Uterus (tissue), 3 donors: ENCODE measurements at regions not wholly inside any gene's neighbourhood (a gene's known extent, or its start where the extent isn't known, plus 50 kb on each side); places are given as distances from the start of the nearest gene placed in this dataset.
A peak's percentile ranks its signal among the peaks of the same experiment; 100 is the strongest.

Source experiments
- DNase-seq, 2 donors: peaks; one replicate each; pipeline ENCODE4 v3.0.0-alpha.2; 2019 to 2020
- H3K27ac ChIP-seq, 2 donors: fragments of 200-600 bp; sonication (generic); 1 replicate in 1 of 2; 2 replicates in 1 of 2; pipeline ENCODE4 v1.5.1; 2016 to 2018
- H3K27me3 ChIP-seq, 2 donors: fragments of 200-600 bp; sonication (generic); one replicate each; pipeline ENCODE4 v1.5.1; 2018 to 2019; ENCODE audit warnings: control low read depth in 1 of 2
- H3K36me3 ChIP-seq, 2 donors: fragments of 200-600 bp; sonication (generic); one replicate each; pipeline ENCODE4 v1.5.1; 2019; ENCODE audit warnings: control low read depth in 1 of 2
- H3K4me1 ChIP-seq, 2 donors: fragments of 200-600 bp; sonication (generic); one replicate each; pipeline ENCODE4 v1.5.1; 2018 to 2019; ENCODE audit warnings: control low read depth in 1 of 2
- H3K4me3 ChIP-seq, 2 donors: fragments of 200-600 bp; sonication (generic); 1 replicate in 1 of 2; 2 replicates in 1 of 2; pipeline ENCODE4 v1.5.1; 2018 to 2019; ENCODE audit warnings: mild to moderate bottlenecking in 1 of 2
- H3K9me3 ChIP-seq, 2 donors: fragments of 200-600 bp; sonication (generic); one replicate each; pipeline ENCODE4 v1.5.1; 2019; ENCODE audit warnings: control low read depth in 1 of 2
- POLR2A ChIP-seq, 2 donors: fragments of 450-650 bp; IDR thresholded peaks; one replicate each; pipeline ENCODE4 v1.6.1; 2016; ENCODE audit warnings: antibody characterized with exemption in 2 of 2, mild to moderate bottlenecking in 1 of 2, moderate library complexity in 1 of 2
- intact Hi-C: fragments of 100-400 bp; cut with DNase I; formaldehyde crosslinking; loops from one replicate; pipeline ENCODE4 v1.15.1; 2023; ENCODE audit warnings: low total_unique reads
- TF ChIP-seq, protein P1 (sequence below), 4 experiments: fragments of 200-600 bp in 2 of 4; fragments of 450-650 bp in 2 of 4; sonication (generic) in 2 of 4; IDR thresholded peaks; one replicate each; pipeline ENCODE4 v1.5.1; 2016 to 2019; ENCODE audit warnings: antibody characterized with exemption in 4 of 4, mild to moderate bottlenecking in 2 of 4, moderate library complexity in 1 of 4
- donor health status: DM: yes; HTN: yes; CAD: no.

DNA sequence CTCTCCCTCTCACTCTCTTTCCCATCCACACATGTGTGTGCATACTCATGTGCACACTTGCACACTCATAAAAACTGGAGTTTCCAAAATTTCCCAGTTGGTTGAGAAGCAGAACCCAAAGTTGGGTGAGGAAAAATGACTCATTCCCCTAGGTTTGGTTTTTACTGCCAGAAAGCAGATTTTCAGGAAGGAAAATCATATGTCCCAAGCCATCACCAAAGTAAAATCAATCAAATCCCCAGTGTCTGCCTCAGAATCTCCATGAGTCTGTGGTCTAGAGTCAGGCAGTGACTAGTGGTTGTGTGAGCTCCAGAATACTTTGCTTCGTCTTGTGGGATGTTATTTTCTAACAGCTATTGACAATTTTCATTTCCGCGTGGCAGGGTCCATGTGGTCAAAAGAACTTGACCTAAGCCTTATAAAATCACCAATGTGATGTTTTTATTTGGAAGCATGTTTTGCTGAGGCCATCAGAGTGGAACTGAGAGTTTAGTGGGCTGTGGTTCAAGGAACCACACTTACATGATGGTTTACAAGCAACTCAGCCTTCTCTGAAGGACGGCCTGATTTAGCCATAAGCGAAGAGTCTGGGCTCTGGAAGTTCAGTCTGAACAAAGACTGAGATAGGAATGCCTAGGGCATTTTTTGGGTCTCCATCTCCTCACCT, 81.9 kb upstream of the CCN6 start:
- Histone ChIP-seq H3K27ac (peak overlapping the region; percentile 87 to 93), H3K4me1 (no peaks in the 10 kb centered on the region), H3K4me3 (no peak overlapping the region), H3K27me3 (no peaks in the 10 kb centered on the region), H3K9me3 (no peaks in the 10 kb centered on the region), H3K36me3 (no peaks in the 10 kb centered on the region)
- no peak for TF ChIP-seq POLR2A (IDR thresholded peaks at IDR 0.05)
- TF ChIP-seq, protein P1, sequence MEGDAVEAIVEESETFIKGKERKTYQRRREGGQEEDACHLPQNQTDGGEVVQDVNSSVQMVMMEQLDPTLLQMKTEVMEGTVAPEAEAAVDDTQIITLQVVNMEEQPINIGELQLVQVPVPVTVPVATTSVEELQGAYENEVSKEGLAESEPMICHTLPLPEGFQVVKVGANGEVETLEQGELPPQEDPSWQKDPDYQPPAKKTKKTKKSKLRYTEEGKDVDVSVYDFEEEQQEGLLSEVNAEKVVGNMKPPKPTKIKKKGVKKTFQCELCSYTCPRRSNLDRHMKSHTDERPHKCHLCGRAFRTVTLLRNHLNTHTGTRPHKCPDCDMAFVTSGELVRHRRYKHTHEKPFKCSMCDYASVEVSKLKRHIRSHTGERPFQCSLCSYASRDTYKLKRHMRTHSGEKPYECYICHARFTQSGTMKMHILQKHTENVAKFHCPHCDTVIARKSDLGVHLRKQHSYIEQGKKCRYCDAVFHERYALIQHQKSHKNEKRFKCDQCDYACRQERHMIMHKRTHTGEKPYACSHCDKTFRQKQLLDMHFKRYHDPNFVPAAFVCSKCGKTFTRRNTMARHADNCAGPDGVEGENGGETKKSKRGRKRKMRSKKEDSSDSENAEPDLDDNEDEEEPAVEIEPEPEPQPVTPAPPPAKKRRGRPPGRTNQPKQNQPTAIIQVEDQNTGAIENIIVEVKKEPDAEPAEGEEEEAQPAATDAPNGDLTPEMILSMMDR (IDR thresholded peaks at IDR 0.05), result no peak
- no peak for DNase-seq
- intact Hi-C loops, result no loop called here

GRCh38 chr6:111972745-111973117, 81.2 kb upstream of the CCN6 start:
- intact Hi-C loops, result no loop called here
- Histone ChIP-seq H3K9me3 (no peaks in the 10 kb centered on the region), H3K36me3 (no peaks in the 10 kb centered on the region), H3K4me1 (no peaks in the 10 kb centered on the region), H3K4me3 (peak overlapping the region in 1 of 2 donors; percentile 21), H3K27me3 (no peaks in the 10 kb centered on the region), H3K27ac (peak overlapping the region; percentile 87 to 93)
- no peak for DNase-seq
- no peak for TF ChIP-seq POLR2A (IDR thresholded peaks at IDR 0.05)
- TF ChIP-seq, protein P1 (IDR thresholded peaks at IDR 0.05), result no peak

GRCh38 chr6:111973118-111973761, 80.7 kb upstream of the CCN6 start:
- intact Hi-C loops, result no loop called here
- Histone ChIP-seq H3K27ac (peak overlapping the region; percentile 87 to 93), H3K4me1 (no peaks in the 10 kb centered on the region), H3K4me3 (peak overlapping the region in 1 of 2 donors; percentile 21), H3K27me3 (no peaks in the 10 kb centered on the region), H3K9me3 (no peaks in the 10 kb centered on the region), H3K36me3 (no peaks in the 10 kb centered on the region)
- peak in 1 of 2 donors; percentile 20 for TF ChIP-seq POLR2A (IDR thresholded peaks at IDR 0.05)
- TF ChIP-seq, protein P1 (IDR thresholded peaks at IDR 0.05), result no peak
- peak; percentile 67 to 78 for DNase-seq

DNA sequence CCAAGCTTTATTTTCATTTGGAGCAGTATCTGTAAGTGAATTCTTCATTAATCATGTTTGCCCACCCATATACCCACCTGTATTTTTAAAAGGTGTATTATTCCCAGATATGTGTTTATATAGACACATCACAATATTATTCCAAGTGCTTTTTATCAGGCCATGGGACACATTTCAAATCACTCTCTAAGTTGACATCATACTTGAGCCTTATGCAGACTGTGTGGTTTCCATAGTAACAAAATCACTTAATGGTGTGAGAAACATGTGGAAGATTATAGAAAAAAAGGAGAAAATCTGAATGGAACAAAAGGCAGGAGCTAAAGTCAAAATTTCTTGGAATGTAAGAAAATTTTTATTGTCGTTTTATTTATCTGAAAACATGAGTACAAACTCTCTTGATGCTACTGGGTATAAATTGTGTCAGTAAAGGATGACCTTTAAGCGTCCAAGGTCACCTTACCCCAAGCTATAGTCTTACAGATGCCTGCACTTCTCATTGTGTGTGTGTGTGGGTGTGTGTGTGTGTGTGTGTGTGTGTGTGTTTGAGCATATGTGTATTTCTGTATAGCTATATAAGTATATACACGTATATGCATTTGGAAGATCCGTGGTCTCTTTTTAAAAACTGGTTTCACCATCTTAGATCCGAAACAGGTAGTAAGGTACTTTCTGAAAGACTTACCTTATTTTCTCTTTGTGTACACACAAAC, 79.8 kb upstream of the CCN6 start:
- Histone ChIP-seq H3K4me3 (no peak overlapping the region), H3K36me3 (no peaks in the 10 kb centered on the region), H3K4me1 (no peaks in the 10 kb centered on the region), H3K9me3 (no peaks in the 10 kb centered on the region), H3K27ac (peak overlapping the region; percentile 87 to 93), H3K27me3 (no peaks in the 10 kb centered on the region)
- no peak for DNase-seq
- intact Hi-C loops, result no loop called here
- TF ChIP-seq, protein P1 (IDR thresholded peaks at IDR 0.05), result no peak
- TF ChIP-seq POLR2A (IDR thresholded peaks at IDR 0.05), result no peak

GRCh38 chr6:111975466-111975865, 78.4 kb upstream of the CCN6 start:
- Histone ChIP-seq H3K36me3 (no peaks in the 10 kb centered on the region), H3K4me3 (no peak overlapping the region), H3K27me3 (no peaks in the 10 kb centered on the region), H3K4me1 (no peaks in the 10 kb centered on the region), H3K27ac (peak overlapping the region; percentile 39 to 93), H3K9me3 (no peaks in the 10 kb centered on the region)
- TF ChIP-seq POLR2A (IDR thresholded peaks at IDR 0.05), result no peak
- TF ChIP-seq, protein P1 (IDR thresholded peaks at IDR 0.05), result no peak
- intact Hi-C loops, result no loop called here
- no peak for DNase-seq
